ENCODE measurements at regions not wholly inside any gene's neighbourhood (a gene's known extent, or its start where the extent isn't known, plus 50 kb on each side); places are given as distances from the start of the nearest gene placed in this dataset.

DNA sequence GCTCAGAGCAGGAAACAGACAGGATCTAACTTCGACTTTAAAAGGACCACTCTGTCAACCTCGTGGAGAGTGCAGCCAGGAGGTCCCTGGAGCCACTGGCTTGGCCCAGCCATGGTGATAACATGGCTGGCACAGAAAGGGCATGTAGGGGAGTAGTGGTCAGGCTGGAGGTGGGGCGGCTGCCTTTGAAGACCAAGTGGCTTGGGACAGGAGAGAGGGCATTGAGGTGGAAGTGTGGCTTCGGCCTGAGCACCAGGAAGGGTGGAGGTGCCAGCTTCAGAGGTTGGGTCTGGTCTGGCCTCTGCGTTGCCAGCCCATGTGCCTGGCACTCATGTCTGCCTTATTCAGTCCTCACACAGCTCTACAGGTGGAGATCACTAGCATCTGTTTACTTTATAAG, 270.0 kb downstream of the NSG2 start:
- ATAC-seq (replicated peaks in 1 of 2), result no peak
- no peak overlapping the region for H3K27ac Mint-ChIP-seq

DNA sequence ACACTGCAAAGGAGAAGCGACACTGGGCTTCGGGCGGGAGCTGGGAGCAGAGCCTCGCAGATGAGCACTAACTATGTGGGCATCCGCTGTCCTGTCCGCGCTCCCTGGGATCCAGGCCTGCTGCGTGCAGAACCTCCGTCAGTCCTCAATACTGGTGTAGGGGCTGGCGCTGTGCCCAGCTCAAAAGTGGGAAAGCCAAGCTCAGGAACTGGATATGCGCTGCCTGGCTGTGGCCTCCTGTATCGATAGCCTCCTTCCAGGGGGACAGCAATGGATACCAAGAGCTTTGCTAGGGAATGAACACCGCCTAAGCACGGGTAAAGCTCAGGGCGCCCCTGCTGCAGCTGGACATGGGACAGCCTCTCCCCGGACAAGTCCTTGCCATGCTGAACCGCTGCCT, 270.4 kb downstream of the NSG2 start:
- no peak overlapping the region for H3K4me3 Mint-ChIP-seq
- H3K27ac Mint-ChIP-seq, result no peak overlapping the region
- peaks cover 21% of the 10 kb centered on the region for H3K27me3 Mint-ChIP-seq (ENCODE audit: low read depth)
- DNase-seq (no peak), ATAC-seq (replicated peaks in 1 of 2) (no peak)
- no peaks in the 10 kb centered on the region for H3K9me3 Mint-ChIP-seq
- no peaks in the 10 kb centered on the region for H3K36me3 Mint-ChIP-seq (ENCODE audit: insufficient read depth in 2 of 2)
- no peaks in the 10 kb centered on the region for H3K4me1 Mint-ChIP-seq (ENCODE audit: low read depth)

More for the DNA sequence above, 270.0 kb downstream of the NSG2 start:
- Mint-ChIP-seq H3K36me3 (ENCODE audit: insufficient read depth in 2 of 2) (no peaks in the 10 kb centered on the region), H3K27me3 (ENCODE audit: low read depth) (peaks cover 25% of the 10 kb centered on the region), H3K4me1 (ENCODE audit: low read depth) (no peaks in the 10 kb centered on the region), H3K9me3 (no peaks in the 10 kb centered on the region), H3K4me3 (no peak overlapping the region)
- DNase-seq, result no peak

DNA sequence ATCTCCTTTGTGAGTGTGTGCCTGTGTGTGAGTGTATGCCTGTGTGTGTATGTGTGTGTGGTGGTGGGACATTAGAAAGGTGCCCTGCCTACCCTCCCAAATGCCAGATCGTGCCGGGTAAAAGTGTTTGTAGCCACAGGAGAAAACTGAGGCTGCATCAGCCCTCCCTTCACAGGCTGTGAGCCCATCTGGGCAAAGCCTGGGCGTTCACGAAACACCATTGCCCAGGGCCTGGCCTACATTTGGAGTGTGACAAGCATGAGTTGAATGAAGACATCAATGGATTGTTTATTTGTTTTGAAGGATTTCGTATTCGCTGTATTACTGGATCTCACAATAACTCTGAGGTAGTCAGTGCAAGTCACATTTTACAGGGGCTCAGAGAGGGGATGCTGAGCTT, 270.8 kb downstream of the NSG2 start:
- no peaks in the 10 kb centered on the region for H3K4me1 Mint-ChIP-seq (ENCODE audit: low read depth)

DNA sequence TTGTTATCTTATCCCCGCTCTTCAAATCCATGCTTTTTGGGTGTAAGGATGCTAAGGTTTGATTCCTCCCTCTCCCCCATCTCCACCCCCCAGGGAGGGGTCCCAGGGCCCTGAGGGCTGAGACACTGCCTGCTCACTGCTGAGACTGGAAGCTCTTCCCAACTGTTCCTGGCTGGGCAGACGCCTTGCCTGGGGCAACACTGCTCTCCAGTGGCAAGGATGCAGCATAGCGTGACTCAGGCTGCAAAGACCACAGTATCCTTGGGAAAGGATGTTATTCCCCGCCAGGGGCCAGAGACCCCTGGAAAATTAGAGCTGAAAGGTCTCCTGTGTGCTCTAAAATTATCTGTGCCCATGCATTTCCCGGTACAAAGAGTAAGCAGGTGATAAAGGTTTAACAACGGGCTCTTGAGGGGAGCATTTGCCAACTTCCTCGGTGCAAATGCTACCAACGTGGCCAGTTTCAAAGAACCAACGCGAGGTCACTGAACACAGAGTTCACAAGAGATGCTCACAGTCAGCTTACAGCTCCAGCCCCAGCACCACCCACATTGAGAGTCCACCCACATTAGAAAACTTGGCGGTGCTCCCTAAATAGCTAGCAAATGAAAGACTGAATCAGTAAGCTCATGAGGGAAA, 271.9 kb downstream of the NSG2 start:
- ATAC-seq (replicated peaks in 1 of 2), result no peak

More for the DNA sequence above, 270.8 kb downstream of the NSG2 start:
- Mint-ChIP-seq H3K27me3 (ENCODE audit: low read depth) (peaks cover 18% of the 10 kb centered on the region), H3K4me3 (no peak overlapping the region), H3K27ac (no peak overlapping the region), H3K9me3 (no peaks in the 10 kb centered on the region), H3K36me3 (ENCODE audit: insufficient read depth in 2 of 2) (no peaks in the 10 kb centered on the region)
- DNase-seq, result no peak
- no peak for ATAC-seq (replicated peaks in 1 of 2)

DNA sequence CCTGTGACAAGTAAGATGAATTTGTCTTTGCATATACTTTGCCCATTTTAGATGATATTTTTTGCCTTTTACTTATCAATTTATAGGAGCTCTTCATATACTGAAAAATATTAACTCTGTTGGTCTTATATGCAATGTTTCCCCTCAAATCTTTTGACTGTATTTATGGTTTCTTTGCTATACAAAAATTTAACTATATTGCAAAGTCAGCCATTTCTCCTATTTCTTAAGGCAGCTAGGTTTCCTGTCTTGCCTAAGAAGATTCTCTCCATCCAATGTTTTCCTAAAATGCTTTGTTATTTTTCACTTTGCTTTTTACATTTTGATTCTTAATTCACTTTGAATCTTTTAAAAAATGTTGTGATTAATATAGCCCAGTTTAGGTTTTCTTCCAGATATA, 273.1 kb downstream of the NSG2 start:
- no peak for DNase-seq
- Mint-ChIP-seq H3K27me3 (ENCODE audit: low read depth) (peaks cover 24% of the 10 kb centered on the region), H3K4me1 (ENCODE audit: low read depth) (peaks cover under 1% of the 10 kb centered on the region), H3K9me3 (no peaks in the 10 kb centered on the region), H3K4me3 (no peak overlapping the region), H3K36me3 (ENCODE audit: insufficient read depth in 2 of 2) (no peaks in the 10 kb centered on the region), H3K27ac (no peak overlapping the region)
- ATAC-seq (replicated peaks in 1 of 2), result no peak

More for the DNA sequence above, 271.9 kb downstream of the NSG2 start:
- Mint-ChIP-seq H3K4me3 (no peak overlapping the region), H3K36me3 (ENCODE audit: insufficient read depth in 2 of 2) (no peaks in the 10 kb centered on the region), H3K4me1 (ENCODE audit: low read depth) (no peaks in the 10 kb centered on the region), H3K9me3 (no peaks in the 10 kb centered on the region), H3K27ac (no peak overlapping the region), H3K27me3 (ENCODE audit: low read depth) (peaks cover 18% of the 10 kb centered on the region)
- DNase-seq, result no peak

DNA sequence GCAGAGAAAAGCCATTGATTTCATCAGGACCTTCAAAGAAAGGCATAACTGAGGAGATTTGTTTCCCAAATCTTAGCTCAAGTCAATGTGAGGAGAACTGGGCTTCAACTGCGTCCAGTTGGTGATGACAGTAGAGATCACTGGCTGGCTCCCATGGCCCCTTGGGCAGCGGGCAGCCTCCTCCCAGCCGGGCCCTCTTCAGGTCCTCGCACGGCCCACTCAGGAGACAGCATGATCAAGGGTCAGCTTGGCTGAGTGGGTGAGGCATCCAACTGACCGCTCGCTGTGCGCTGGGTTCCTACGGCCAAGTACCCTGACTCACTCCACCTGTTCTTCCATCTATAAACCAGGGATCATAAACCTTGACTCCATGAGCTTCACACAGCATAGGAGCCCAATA, 274.0 kb downstream of the NSG2 start:
- ATAC-seq (replicated peaks in 1 of 2) (no peak), DNase-seq (no peak)
- Mint-ChIP-seq H3K27ac (no peak overlapping the region), H3K36me3 (ENCODE audit: insufficient read depth in 2 of 2) (no peaks in the 10 kb centered on the region), H3K27me3 (ENCODE audit: low read depth) (peaks cover 31% of the 10 kb centered on the region), H3K9me3 (no peaks in the 10 kb centered on the region), H3K4me3 (no peak overlapping the region), H3K4me1 (ENCODE audit: low read depth) (peaks cover 5% of the 10 kb centered on the region)

DNA sequence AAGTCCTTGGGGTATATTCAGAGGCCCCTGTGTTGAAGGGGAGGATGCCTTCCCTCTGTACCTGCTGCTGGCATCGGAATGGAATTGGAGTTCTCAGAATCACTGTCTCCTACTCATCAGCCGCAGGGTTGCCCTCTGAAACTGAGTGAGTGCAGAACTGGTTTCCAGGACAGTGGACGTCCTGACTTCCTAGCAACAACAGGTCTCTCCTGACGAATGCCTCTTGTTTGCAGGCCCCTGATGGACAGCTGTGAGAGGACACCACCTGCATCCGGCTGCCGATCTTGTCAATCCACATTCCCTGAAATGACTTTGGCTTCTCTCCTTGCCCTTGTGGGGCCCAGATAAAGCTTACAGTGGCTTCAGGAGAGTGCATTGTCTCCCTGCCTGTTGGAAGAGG, 274.5 kb downstream of the NSG2 start:
- Mint-ChIP-seq H3K36me3 (ENCODE audit: insufficient read depth in 2 of 2) (no peaks in the 10 kb centered on the region), H3K4me1 (ENCODE audit: low read depth) (peaks cover 5% of the 10 kb centered on the region), H3K4me3 (no peak overlapping the region), H3K27ac (no peak overlapping the region), H3K9me3 (no peaks in the 10 kb centered on the region), H3K27me3 (ENCODE audit: low read depth) (peaks cover 31% of the 10 kb centered on the region)
- DNase-seq, result no peak
- no peak for ATAC-seq (replicated peaks in 1 of 2)

DNA sequence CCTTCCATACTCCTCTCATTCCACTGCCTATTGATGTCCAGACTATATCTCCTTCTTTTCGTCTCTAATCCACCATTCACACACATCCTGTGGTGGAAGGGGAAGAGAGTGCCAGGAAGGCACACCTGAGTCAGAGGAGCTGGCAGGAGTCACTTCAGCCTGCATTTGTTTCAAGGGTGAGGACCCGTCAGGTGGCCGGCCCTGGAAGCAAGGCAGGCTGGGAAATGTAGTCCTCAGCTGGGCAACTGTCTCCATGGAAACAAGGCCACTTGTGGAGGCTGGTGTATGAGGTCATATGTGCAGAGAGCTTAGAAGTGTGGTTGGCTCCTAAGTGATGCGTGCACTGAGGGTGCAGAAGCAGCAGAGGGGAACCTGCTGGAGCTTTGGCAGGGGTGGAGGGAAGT, 278.4 kb downstream of the NSG2 start:
- Mint-ChIP-seq H3K4me3 (no peak overlapping the region), H3K36me3 (ENCODE audit: insufficient read depth in 2 of 2) (no peaks in the 10 kb centered on the region), H3K27me3 (ENCODE audit: low read depth) (peaks cover 29% of the 10 kb centered on the region), H3K27ac (no peak overlapping the region), H3K4me1 (ENCODE audit: low read depth) (peaks cover 5% of the 10 kb centered on the region), H3K9me3 (no peaks in the 10 kb centered on the region)
- ATAC-seq (replicated peaks in 1 of 2) (peak; percentile 52 to 60), DNase-seq (peak in 1 of 2 donors; percentile 5)

DNA sequence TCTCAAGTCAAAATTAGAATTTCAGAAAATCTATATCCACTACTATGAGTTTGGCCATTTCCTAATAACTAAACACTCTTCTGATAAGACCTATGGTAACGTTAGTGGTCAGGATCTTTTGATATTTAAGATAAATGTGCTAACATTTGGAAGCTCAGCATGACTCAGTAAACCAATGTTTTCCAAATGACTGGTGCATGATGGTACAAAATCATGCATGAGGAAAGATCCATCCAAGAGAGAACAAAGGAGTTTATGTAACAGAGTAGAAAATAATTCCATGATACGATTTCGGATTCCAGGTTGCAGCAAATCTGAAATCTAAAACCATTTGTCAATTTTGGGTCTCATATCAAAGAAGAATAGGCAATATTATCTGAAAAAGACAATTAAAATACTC, 279.2 kb downstream of the NSG2 start:
- H3K4me1 Mint-ChIP-seq (ENCODE audit: low read depth), result peaks cover 5% of the 10 kb centered on the region
- DNase-seq (no peak), ATAC-seq (replicated peaks in 1 of 2) (no peak)
- H3K27ac Mint-ChIP-seq, result no peak overlapping the region
- H3K9me3 Mint-ChIP-seq, result no peaks in the 10 kb centered on the region
- no peaks in the 10 kb centered on the region for H3K36me3 Mint-ChIP-seq (ENCODE audit: insufficient read depth in 2 of 2)
- no peak overlapping the region for H3K4me3 Mint-ChIP-seq
- H3K27me3 Mint-ChIP-seq (ENCODE audit: low read depth), result peaks cover 31% of the 10 kb centered on the region

DNA sequence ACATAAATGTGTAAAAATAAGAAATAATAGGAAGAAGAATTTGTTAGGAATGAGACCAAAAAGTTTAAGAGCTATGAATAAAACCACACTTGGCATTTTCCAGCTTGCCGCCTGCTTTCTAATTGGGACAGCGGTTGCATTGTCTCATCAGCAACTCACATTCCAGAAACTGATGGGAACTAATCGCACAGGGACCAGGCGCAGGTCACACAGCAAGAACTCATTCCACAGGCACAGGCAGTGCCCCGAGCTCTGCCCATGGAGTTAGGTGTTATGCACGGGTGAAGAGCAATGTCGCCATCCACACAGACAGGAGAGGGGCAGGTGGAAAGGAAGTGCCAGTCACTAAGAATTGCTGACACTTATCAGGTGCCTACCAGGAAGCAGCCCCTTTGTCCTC, 279.9 kb downstream of the NSG2 start:
- no peak for ATAC-seq (replicated peaks in 1 of 2)
- Mint-ChIP-seq H3K4me1 (ENCODE audit: low read depth) (peaks cover 5% of the 10 kb centered on the region), H3K27me3 (ENCODE audit: low read depth) (peaks cover 38% of the 10 kb centered on the region), H3K36me3 (ENCODE audit: insufficient read depth in 2 of 2) (no peaks in the 10 kb centered on the region), H3K4me3 (no peak overlapping the region), H3K9me3 (no peaks in the 10 kb centered on the region), H3K27ac (no peak overlapping the region)
- DNase-seq, result no peak

DNA sequence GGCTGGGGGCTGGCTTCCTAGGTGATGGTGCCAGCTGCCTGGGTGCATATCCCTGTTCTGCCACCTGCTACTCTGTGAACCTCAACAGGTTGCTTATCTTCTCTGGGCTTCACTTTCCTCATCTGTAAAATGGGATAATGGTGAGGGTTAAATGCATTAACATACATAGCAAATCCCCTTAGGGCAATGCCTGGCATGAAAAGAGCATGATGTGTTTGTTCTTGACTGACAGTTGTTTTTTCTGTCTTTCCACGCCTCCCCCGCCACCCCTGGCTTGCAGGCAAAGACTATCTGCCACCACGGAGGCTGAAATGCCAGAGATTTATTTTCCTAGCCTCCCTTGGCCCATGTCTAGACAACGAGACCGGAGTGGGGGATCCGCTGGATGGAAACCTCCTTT, 280.5 kb downstream of the NSG2 start:
- Mint-ChIP-seq H3K27ac (no peak overlapping the region), H3K9me3 (no peaks in the 10 kb centered on the region), H3K36me3 (ENCODE audit: insufficient read depth in 2 of 2) (no peaks in the 10 kb centered on the region), H3K27me3 (ENCODE audit: low read depth) (peaks cover 40% of the 10 kb centered on the region), H3K4me3 (no peak overlapping the region), H3K4me1 (ENCODE audit: low read depth) (peaks cover 5% of the 10 kb centered on the region)
- no peak for DNase-seq
- ATAC-seq (replicated peaks in 1 of 2), result no peak

DNA sequence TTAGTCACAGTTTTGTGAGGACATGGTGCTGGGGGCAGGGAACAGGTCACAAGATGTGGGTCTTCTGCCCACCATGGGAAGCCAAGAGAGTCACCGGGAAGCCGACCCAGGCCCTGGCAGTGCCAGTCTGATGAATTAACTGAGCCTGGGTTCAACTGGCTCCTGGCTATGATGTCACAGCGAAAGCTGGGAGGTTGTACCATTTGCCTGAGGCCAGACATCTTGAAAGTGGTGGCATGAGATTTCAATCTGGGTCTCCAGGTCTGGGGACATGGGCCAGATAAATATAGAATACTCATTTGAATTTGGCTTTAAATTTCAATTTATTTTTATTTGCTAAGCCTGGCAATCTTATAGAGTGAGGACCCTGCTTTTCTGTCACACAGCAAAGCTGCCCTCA, 280.9 kb downstream of the NSG2 start:
- ATAC-seq (replicated peaks in 1 of 2) (no peak), DNase-seq (no peak)
- Mint-ChIP-seq H3K9me3 (no peaks in the 10 kb centered on the region), H3K27ac (no peak overlapping the region), H3K27me3 (ENCODE audit: low read depth) (peaks cover 40% of the 10 kb centered on the region), H3K4me3 (no peak overlapping the region), H3K4me1 (ENCODE audit: low read depth) (peaks cover 5% of the 10 kb centered on the region), H3K36me3 (ENCODE audit: insufficient read depth in 2 of 2) (no peaks in the 10 kb centered on the region)

DNA sequence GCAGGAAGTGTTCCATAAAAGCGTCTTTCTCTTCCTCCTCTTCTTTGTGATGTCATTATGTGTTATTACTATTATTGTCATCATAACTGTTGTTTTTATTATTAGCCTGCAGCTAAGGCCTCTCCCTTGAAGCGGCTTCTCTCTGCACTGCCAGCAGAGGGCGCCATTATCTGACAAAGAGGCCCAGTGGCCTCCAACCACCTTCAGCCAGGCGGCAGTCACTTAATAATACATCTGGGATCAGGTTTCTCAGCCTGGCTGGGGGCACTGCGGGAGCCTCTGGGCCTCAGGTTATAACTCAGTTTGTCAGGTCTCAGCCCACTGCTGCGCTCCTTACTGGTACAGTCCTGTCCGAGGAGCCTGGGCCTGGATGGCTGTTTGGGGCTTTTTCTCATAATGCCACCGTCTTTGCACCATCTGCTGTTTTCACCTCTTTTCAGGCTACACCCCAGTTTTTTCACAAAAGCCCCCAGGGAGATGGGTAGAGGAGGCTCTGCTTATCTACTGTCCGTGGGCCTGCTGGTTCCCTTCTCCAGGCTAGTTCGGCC, 281.9 kb downstream of the NSG2 start:
- no peak overlapping the region for H3K27ac Mint-ChIP-seq
- DNase-seq (peak; percentile 64 to 69), ATAC-seq (replicated peaks in 1 of 2) (peak; percentile 39 to 46)
- peaks cover 5% of the 10 kb centered on the region for H3K4me1 Mint-ChIP-seq (ENCODE audit: low read depth)
- H3K36me3 Mint-ChIP-seq (ENCODE audit: insufficient read depth in 2 of 2), result no peaks in the 10 kb centered on the region
- H3K9me3 Mint-ChIP-seq, result no peaks in the 10 kb centered on the region
- H3K27me3 Mint-ChIP-seq (ENCODE audit: low read depth), result peaks cover 40% of the 10 kb centered on the region
- H3K4me3 Mint-ChIP-seq, result no peak overlapping the region

DNA sequence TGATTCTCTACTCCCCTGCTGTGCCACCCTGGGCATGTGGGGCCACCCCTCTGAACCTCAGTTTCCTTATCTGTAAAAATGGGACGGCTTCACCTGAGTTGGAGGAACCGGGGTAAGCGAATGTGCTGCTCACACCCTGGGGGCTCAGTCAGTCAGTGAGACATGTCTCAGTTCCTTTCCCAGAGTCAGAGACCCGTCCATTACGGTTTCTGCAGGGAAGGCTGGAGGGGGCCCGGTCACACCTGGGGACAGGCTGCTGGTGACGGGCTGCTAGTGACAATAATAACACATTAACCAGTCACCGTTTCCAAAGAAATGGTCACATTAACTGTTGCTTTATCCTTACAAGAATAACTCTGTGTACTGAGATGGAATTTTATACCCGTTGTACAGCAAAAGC, 282.4 kb downstream of the NSG2 start:
- Mint-ChIP-seq H3K9me3 (no peaks in the 10 kb centered on the region), H3K27ac (no peak overlapping the region), H3K27me3 (ENCODE audit: low read depth) (peaks cover 35% of the 10 kb centered on the region), H3K4me3 (no peak overlapping the region), H3K4me1 (ENCODE audit: low read depth) (peaks cover 5% of the 10 kb centered on the region), H3K36me3 (ENCODE audit: insufficient read depth in 2 of 2) (no peaks in the 10 kb centered on the region)
- ATAC-seq (replicated peaks in 1 of 2), result no peak
- DNase-seq, result no peak

Measured in activated T-cell treated with anti-CD3 and anti-CD28 coated beads, Interleukin-2, amount 50 U/mL, for 72 hours (primary cell).